ENCODE measurements at regions not wholly inside any gene's neighbourhood (a gene's known extent, or its start where the extent isn't known, plus 50 kb on each side); places are given as distances from the start of the nearest gene placed in this dataset.

DNA sequence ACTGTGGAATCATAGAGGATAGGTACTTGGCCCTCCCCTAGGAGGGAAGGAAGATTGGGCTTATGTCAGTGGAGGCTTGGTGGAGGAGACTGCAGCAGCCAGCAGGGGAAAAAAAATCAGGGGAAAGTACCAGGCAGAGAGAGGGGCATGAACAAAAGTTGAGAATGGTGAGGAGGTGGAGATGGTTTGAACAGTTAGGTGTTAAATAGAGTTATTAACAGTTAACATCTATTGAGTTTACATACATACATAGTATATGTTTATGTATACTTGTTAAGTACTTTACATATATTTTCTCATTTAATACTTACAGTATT is 136.5 kb upstream of the HNRNPU start:
- TF ChIP-seq EP300 (IDR thresholded peaks at IDR 0.05; ENCODE audit: borderline replicate concordance) (no peak), RAD21 (IDR thresholded peaks at IDR 0.05; ENCODE audit: low read depth) (no peak), YY1 (IDR thresholded peaks at IDR 0.05; ENCODE audit: low read depth) (no peak), CEBPB (IDR thresholded peaks at IDR 0.05) (no peak)
- TF ChIP-seq, protein P1, sequence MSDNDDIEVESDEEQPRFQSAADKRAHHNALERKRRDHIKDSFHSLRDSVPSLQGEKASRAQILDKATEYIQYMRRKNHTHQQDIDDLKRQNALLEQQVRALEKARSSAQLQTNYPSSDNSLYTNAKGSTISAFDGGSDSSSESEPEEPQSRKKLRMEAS (IDR thresholded peaks at IDR 0.05): no peak

Data from Ishikawa (cell line).